ENCODE measurements at regions not wholly inside any gene's neighbourhood (a gene's known extent, or its start where the extent isn't known, plus 50 kb on each side); places are given as distances from the start of the nearest gene placed in this dataset.

- DNase-seq = no peak
Measured at GRCh38 chr4:4689694-4690440, 148.0 kb upstream of the STX18 start.

- no peak for DNase-seq
Measured at GRCh38 chr4:4687935-4688727, 146.3 kb upstream of the STX18 start.

- DNase-seq = no peak
Measured at GRCh38 chr4:4687100-4687499, 145.3 kb upstream of the STX18 start.

- peak in 1 of 2 experiments; percentile 34 for DNase-seq
Measured at GRCh38 chr4:4685810-4686795, 144.3 kb upstream of the STX18 start.

GRCh38 chr4:4681653-4682052 lies 139.8 kb upstream of the STX18 start:
- DNase-seq = no peak

- no peak for DNase-seq
Measured at GRCh38 chr4:4680758-4681157, 138.9 kb upstream of the STX18 start.

- no peak for DNase-seq
Measured at GRCh38 chr4:4680243-4680642, 138.4 kb upstream of the STX18 start.

GRCh38 chr4:4677556-4678522 lies 136.0 kb upstream of the STX18 start:
- peak; percentile 7 to 59 for DNase-seq

GRCh38 chr4:4675641-4676040 lies 133.8 kb upstream of the STX18 start:
- DNase-seq = no peak

GRCh38 chr4:4675051-4675581 lies 133.3 kb upstream of the STX18 start:
- DNase-seq = no peak

GRCh38 chr4:4673070-4673469 lies 131.2 kb upstream of the STX18 start:
- no peak for DNase-seq

GRCh38 chr4:4672402-4672801 lies 130.6 kb upstream of the STX18 start:
- no peak for DNase-seq

GRCh38 chr4:4671774-4672349 lies 130.0 kb upstream of the STX18 start:
- no peak for DNase-seq

GRCh38 chr4:4670869-4671268 lies 129.0 kb upstream of the STX18 start:
- DNase-seq = no peak

- DNase-seq = no peak
Measured at GRCh38 chr4:4668355-4669210, 126.7 kb upstream of the STX18 start.

GRCh38 chr4:4667622-4668081 lies 125.8 kb upstream of the STX18 start:
- no peak for DNase-seq

- no peak for DNase-seq
Measured at GRCh38 chr4:4666693-4667621, 125.1 kb upstream of the STX18 start.

- DNase-seq = no peak
Measured at GRCh38 chr4:4666187-4666586, 124.3 kb upstream of the STX18 start.

- DNase-seq = no peak
Measured at GRCh38 chr4:4664234-4664633, 122.4 kb upstream of the STX18 start.
